CD4-positive, CD25-positive, alpha-beta regulatory T cell (primary cell): ENCODE measurements at regions not wholly inside any gene's neighbourhood (a gene's known extent, or its start where the extent isn't known, plus 50 kb on each side); places are given as distances from the start of the nearest gene placed in this dataset.

ENCODE experiments used
- ATAC-seq, 2 donors: fragments of 150-1000 bp; cut with Tn5 transposase; one replicate each; pipeline ENCODE4 v1.10.0; 2021; ENCODE audit warnings: low read depth in 2 of 2, moderate number of reproducible peaks in 2 of 2, moderate library complexity in 1 of 2
- DNase-seq, 3 donors: peaks; one replicate each; pipeline versions ENCODE4 v3.0.0 to v3.0.0-alpha.2; 2012 to 2022; ENCODE audit warnings: mixed read lengths in 1 of 3
- H3K27ac ChIP-seq: one replicate; pipeline ENCODE4 v1.7.0; 2013; ENCODE audit warnings: mild to moderate bottlenecking, low read length; ENCODE audit not compliant: insufficient read depth, poor library complexity, severe bottlenecking
- H3K27me3 ChIP-seq: one replicate; pipeline ENCODE4 v1.7.0; 2013; ENCODE audit warnings: low read length; ENCODE audit not compliant: control insufficient read depth, insufficient read depth
- H3K36me3 ChIP-seq: one replicate; pipeline ENCODE4 v1.7.0; 2013; ENCODE audit warnings: mild to moderate bottlenecking, low read length, moderate library complexity; ENCODE audit not compliant: control insufficient read depth, insufficient read depth
- H3K4me1 ChIP-seq: 2 replicates; pipeline ENCODE4 v1.7.0; 2013; ENCODE audit warnings: mild to moderate bottlenecking, low read length; ENCODE audit not compliant: insufficient read depth, control insufficient read depth, poor library complexity, severe bottlenecking
- H3K4me3 ChIP-seq: one replicate; pipeline ENCODE4 v1.7.0; 2013; ENCODE audit warnings: low read depth, mild to moderate bottlenecking, low read length, moderate library complexity
- H3K9me3 ChIP-seq, 2 experiments: 1 replicate in 1 of 2; 2 replicates in 1 of 2; pipeline ENCODE4 v1.7.0; 2013; ENCODE audit warnings: low read length in 2 of 2, mild to moderate bottlenecking in 1 of 2, moderate library complexity in 1 of 2; ENCODE audit not compliant: control insufficient read depth in 2 of 2
- H3K27ac Mint-ChIP-seq, 3 donors: one replicate each; pipeline ENCODE4 v1.8.0; 2020 to 2022; ENCODE audit warnings: mild to moderate bottlenecking in 3 of 3, mixed read lengths in 3 of 3, moderate library complexity in 2 of 3
- H3K27me3 Mint-ChIP-seq: one replicate; pipeline ENCODE4 v1.8.0; 2022; ENCODE audit warnings: mild to moderate bottlenecking, mixed read lengths
- H3K36me3 Mint-ChIP-seq: one replicate; pipeline ENCODE4 v1.8.0; 2020; ENCODE audit warnings: mixed read lengths
- H3K4me1 Mint-ChIP-seq, 4 donors: one replicate each; pipeline ENCODE4 v1.8.0; 2020 to 2022; ENCODE audit warnings: mixed read lengths in 4 of 4, mild to moderate bottlenecking in 1 of 4
- H3K4me3 Mint-ChIP-seq, 4 donors: one replicate each; pipeline ENCODE4 v1.8.0; 2020 to 2022; ENCODE audit warnings: mild to moderate bottlenecking in 4 of 4, mixed read lengths in 4 of 4, moderate library complexity in 3 of 4
- H3K9me3 Mint-ChIP-seq, 7 donors: one replicate each; pipeline ENCODE4 v1.8.0; 2020 to 2022; ENCODE audit warnings: mixed read lengths in 7 of 7, mild to moderate bottlenecking in 3 of 7, moderate library complexity in 2 of 7

DNA sequence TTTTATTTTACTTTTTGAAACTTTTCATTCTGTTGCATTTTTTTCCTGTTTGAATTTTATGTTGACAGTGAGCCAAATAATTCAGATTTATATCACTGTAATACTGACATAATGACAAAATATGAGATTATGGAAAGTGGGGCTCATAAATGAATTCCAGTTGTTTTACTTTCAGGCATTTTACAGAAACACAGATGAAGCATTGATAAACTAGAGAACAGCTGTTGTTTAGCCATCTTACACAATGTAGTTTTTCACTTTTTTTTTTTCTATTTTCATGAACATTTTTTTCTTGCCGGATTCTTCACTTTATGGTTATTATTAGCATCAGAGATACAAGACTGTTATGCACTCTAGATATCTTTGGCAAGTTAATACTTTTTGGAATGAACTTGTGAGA, 91.7 kb upstream of the PAQR3 start:
- no peak overlapping the region for H3K4me3 ChIP-seq
- ATAC-seq (no peak), DNase-seq (no peak)
- Mint-ChIP-seq H3K27ac (no peak overlapping the region), H3K36me3 (no peaks in the 10 kb centered on the region), H3K4me1 (no peaks in the 10 kb centered on the region), H3K27me3 (no peaks in the 10 kb centered on the region), H3K4me3 (no peak overlapping the region), H3K9me3 (peaks cover 0 to 3% (median 0%) of the 10 kb centered on the region in 7 donors)
- H3K27me3 ChIP-seq, result no peaks in the 10 kb centered on the region
- no peaks in the 10 kb centered on the region for H3K4me1 ChIP-seq
- H3K27ac ChIP-seq, result no peak overlapping the region
- H3K36me3 ChIP-seq, result no peaks in the 10 kb centered on the region
- no peaks in the 10 kb centered on the region for H3K9me3 ChIP-seq

DNA sequence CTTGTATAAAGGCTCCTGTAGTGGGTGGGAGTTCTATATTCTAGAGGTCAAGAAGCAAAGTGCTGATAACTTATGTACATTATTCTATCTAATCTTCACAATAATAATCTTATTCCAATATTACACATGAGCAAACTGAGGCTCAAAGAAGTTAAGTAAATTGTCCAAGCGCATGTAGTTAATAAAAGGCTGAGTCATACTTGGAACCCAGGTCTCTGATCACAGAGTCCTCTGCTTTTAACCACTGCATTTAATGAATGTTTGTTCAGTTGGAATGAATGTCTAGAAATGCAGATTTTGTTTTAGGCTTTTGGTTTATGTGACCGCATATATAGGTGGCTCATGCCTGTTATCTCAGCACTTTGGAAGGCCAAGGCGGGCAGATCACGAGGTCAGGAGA, 88.4 kb upstream of the PAQR3 start:
- no peaks in the 10 kb centered on the region for H3K9me3 ChIP-seq
- H3K4me3 Mint-ChIP-seq, result no peak overlapping the region
- peaks cover 5% of the 10 kb centered on the region for H3K27me3 Mint-ChIP-seq
- no peaks in the 10 kb centered on the region for H3K4me1 Mint-ChIP-seq
- no peak overlapping the region for H3K27ac ChIP-seq
- ATAC-seq, result no peak
- H3K4me1 ChIP-seq, result no peaks in the 10 kb centered on the region
- H3K36me3 Mint-ChIP-seq, result no peaks in the 10 kb centered on the region
- DNase-seq, result no peak
- no peaks in the 10 kb centered on the region for H3K27me3 ChIP-seq
- H3K9me3 Mint-ChIP-seq, result peaks cover 0 to 3% (median 0%) of the 10 kb centered on the region in 7 donors
- H3K4me3 ChIP-seq, result no peak overlapping the region
- no peaks in the 10 kb centered on the region for H3K36me3 ChIP-seq
- H3K27ac Mint-ChIP-seq, result no peak overlapping the region

DNA sequence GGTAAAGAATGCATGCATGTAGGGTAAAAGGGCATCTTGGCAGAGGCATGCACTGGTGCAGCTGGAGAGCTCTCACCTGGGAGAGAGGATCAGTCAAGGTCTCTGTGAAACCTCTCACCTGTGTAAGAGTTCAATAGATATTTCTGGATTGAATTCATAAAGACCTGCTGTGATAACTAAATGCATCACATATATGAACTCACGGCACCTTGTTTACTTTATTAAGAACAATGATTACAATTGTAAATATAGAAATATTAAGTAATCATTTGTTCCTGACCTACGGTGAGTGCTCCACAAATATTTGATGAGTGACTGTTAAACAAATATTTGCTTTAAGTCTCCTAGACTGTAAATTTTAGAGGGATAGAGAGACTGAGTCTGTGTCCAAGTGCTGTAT, 85.9 kb upstream of the PAQR3 start:
- no peak overlapping the region for H3K4me3 Mint-ChIP-seq
- Histone ChIP-seq H3K4me1 (no peaks in the 10 kb centered on the region), H3K9me3 (no peaks in the 10 kb centered on the region), H3K27ac (no peak overlapping the region), H3K36me3 (no peaks in the 10 kb centered on the region), H3K4me3 (no peak overlapping the region), H3K27me3 (no peaks in the 10 kb centered on the region)
- peaks cover 5% of the 10 kb centered on the region for H3K27me3 Mint-ChIP-seq
- no peaks in the 10 kb centered on the region for H3K36me3 Mint-ChIP-seq
- H3K27ac Mint-ChIP-seq, result no peak overlapping the region
- peaks cover 0 to 5% (median 0%) of the 10 kb centered on the region in 7 donors for H3K9me3 Mint-ChIP-seq
- ATAC-seq (no peak), DNase-seq (no peak)
- H3K4me1 Mint-ChIP-seq, result no peaks in the 10 kb centered on the region

DNA sequence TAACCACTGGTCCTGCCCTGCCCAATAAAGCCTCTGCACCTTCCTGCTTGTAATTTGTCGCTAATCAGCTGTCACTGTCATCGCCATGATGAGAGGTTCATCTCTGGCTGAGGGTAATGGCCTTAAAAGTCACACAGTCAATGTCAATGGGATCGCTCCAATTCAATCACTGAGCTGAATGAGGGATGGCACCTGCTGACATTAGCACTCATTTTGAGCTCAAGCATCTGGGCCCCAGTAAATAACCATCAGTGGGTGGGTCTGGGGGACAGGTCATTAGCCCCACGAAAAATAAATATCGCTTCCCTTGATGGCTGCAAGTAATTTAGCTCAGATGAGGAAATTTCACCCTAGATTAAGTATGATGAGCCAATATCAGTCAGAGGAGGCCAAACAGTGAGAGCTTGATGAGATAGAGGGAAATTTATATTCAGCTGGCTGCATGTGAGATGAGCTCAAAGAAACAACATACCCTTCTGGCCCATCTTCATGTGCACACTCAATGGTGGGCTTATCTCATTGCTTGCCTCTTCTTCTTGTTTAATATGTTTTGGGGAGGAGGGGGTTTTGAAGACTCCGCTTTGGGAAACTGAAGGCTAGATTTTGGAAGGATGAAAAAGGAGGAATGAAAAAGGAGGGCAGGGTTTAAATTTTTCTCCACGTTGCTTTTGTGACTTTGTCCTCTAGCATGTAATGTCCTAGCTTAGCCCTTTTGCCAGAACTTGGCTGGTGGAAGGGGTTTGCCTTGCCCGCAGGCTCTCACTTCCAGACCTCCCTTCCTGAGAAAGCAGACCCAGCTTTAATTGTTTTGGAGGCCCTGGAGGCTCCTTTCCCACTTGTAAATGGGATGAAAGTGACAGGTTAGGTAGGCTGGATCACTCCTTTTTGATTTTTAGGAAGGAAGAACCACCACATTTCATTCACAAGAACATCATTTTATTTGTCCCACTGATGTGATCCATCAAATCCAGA, 84.8 kb upstream of the PAQR3 start:
- no peaks in the 10 kb centered on the region for H3K4me1 Mint-ChIP-seq

DNA sequence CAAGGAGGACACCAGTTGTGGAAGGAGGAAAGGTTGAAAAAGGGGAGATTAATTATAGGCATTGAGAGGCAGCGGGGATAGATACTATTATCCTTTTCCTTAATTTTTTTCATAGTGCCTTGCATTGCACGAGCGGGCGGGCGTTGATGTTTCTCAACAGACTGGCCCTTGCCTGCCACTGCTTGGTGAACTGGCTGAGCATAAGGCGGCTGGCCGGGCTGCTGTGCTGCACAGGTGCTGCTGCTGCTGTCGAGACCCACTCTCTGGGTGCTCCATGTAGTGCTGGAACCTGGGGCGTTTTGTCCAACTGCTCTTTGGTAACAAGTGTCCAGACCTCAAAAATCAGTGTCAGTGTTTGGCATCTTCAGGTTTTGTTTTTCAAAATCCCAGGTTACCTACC, 83.3 kb upstream of the PAQR3 start:
- Histone ChIP-seq H3K36me3 (no peaks in the 10 kb centered on the region), H3K27me3 (no peaks in the 10 kb centered on the region), H3K4me1 (no peaks in the 10 kb centered on the region), H3K9me3 (no peaks in the 10 kb centered on the region), H3K4me3 (no peak overlapping the region), H3K27ac (no peak overlapping the region)
- no peak for DNase-seq
- Mint-ChIP-seq H3K27me3 (peaks cover 5% of the 10 kb centered on the region), H3K27ac (no peak overlapping the region), H3K9me3 (peaks cover 0 to 8% (median 2%) of the 10 kb centered on the region in 7 donors), H3K4me1 (no peaks in the 10 kb centered on the region), H3K4me3 (no peak overlapping the region), H3K36me3 (no peaks in the 10 kb centered on the region)
- no peak for ATAC-seq

More for the DNA sequence above, 84.8 kb upstream of the PAQR3 start:
- Histone ChIP-seq H3K27ac (no peak overlapping the region), H3K36me3 (no peaks in the 10 kb centered on the region), H3K4me1 (no peaks in the 10 kb centered on the region), H3K27me3 (no peaks in the 10 kb centered on the region), H3K4me3 (no peak overlapping the region), H3K9me3 (no peaks in the 10 kb centered on the region)
- DNase-seq, result no peak
- Mint-ChIP-seq H3K4me3 (no peak overlapping the region), H3K27ac (no peak overlapping the region), H3K36me3 (no peaks in the 10 kb centered on the region), H3K27me3 (peaks cover 5% of the 10 kb centered on the region), H3K9me3 (peaks cover 0 to 5% (median under 1%) of the 10 kb centered on the region in 7 donors)
- ATAC-seq, result no peak

DNA sequence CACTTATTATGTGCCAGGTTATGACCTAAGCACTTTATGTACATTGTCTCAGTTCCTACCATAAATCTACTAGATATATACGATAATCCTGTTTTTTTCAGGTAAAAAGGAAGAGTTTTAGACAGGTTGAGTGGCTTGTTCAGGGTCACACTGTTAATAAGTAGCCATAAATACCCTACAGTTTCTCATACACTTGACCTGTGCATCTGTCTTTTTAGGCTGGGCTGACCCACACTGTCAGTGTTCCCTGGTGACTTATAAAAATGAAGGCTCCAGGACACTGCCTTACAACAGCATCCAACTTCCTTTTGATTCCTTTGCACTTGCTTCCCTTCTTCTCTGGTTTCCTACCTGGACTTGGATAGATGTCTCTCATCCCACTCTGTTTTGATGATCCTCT, 78.2 kb upstream of the PAQR3 start:
- DNase-seq (no peak), ATAC-seq (no peak)
- Mint-ChIP-seq H3K4me3 (no peak overlapping the region), H3K9me3 (peaks cover 0 to 8% (median 1%) of the 10 kb centered on the region in 7 donors), H3K27me3 (no peaks in the 10 kb centered on the region), H3K27ac (no peak overlapping the region), H3K36me3 (no peaks in the 10 kb centered on the region), H3K4me1 (no peaks in the 10 kb centered on the region)
- H3K9me3 ChIP-seq, result no peaks in the 10 kb centered on the region
- no peaks in the 10 kb centered on the region for H3K27me3 ChIP-seq
- H3K27ac ChIP-seq, result no peak overlapping the region
- no peak overlapping the region for H3K4me3 ChIP-seq
- no peaks in the 10 kb centered on the region for H3K36me3 ChIP-seq
- H3K4me1 ChIP-seq, result no peaks in the 10 kb centered on the region

DNA sequence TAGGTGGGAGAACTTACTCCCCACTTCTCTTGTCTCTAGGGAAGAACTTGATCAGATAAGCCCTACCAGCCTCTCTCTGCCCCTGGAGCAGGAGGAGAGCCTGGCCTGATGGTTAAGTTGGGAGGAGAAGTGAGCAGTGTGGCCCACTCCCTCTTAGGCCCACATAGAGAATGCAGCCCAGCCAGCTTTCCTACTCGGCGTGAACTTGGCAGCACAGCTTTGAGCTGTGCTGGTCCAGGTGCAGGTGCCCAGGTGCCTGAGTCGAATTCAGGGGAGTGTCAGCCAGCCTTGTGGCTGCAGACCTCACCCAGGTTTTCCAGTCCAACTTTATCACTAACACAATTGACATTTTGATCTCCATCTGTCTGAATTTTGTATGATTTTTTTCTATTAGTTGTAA, 77.6 kb upstream of the PAQR3 start:
- no peaks in the 10 kb centered on the region for H3K36me3 ChIP-seq
- no peaks in the 10 kb centered on the region for H3K27me3 ChIP-seq
- Mint-ChIP-seq H3K27ac (no peak overlapping the region), H3K4me3 (no peak overlapping the region), H3K9me3 (peaks cover 0 to 8% (median 1%) of the 10 kb centered on the region in 7 donors), H3K4me1 (no peaks in the 10 kb centered on the region), H3K36me3 (no peaks in the 10 kb centered on the region), H3K27me3 (no peaks in the 10 kb centered on the region)
- H3K4me1 ChIP-seq, result no peaks in the 10 kb centered on the region
- ATAC-seq (no peak), DNase-seq (no peak)
- H3K9me3 ChIP-seq, result no peaks in the 10 kb centered on the region
- H3K4me3 ChIP-seq, result no peak overlapping the region
- no peak overlapping the region for H3K27ac ChIP-seq

DNA sequence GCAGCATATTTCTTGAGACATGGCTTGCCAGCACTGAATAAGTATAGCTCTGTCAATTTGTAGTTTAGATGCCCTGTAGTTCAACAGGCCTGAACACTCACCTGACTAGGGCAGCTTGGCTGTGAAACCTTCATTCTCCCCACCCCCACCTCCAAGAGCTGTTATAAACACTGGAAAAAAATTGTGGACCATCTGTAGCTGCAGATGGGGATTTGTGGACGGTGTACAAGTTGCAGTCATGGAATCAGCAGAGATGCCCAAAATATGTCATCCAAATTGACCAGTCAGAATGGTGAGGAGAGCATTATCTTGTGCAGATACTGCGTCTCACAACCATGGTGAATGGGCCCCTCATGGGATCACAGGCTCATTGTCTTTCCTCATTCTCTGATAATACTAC, 76.2 kb upstream of the PAQR3 start:
- Mint-ChIP-seq H3K27me3 (no peaks in the 10 kb centered on the region), H3K27ac (no peak overlapping the region), H3K36me3 (no peaks in the 10 kb centered on the region), H3K9me3 (peaks cover 0 to 4% (median 0%) of the 10 kb centered on the region in 7 donors), H3K4me3 (no peak overlapping the region), H3K4me1 (no peaks in the 10 kb centered on the region)
- H3K4me3 ChIP-seq, result no peak overlapping the region
- no peaks in the 10 kb centered on the region for H3K9me3 ChIP-seq
- no peaks in the 10 kb centered on the region for H3K4me1 ChIP-seq
- no peaks in the 10 kb centered on the region for H3K36me3 ChIP-seq
- ATAC-seq (no peak), DNase-seq (no peak)
- H3K27ac ChIP-seq, result no peak overlapping the region
- H3K27me3 ChIP-seq, result no peaks in the 10 kb centered on the region
